ENCODE measurements at regions not wholly inside any gene's neighbourhood (a gene's known extent, or its start where the extent isn't known, plus 50 kb on each side); places are given as distances from the start of the nearest gene placed in this dataset.

GRCh38 chr1:245055752-245056151 lies 99.0 kb upstream of the KIF26B start:
- intact Hi-C loops (cut with DNase I; ENCODE audit: low total_unique reads): no loop called here
- no peak for TF ChIP-seq CTCF (IDR thresholded peaks at IDR 0.05)
- TF ChIP-seq POLR2A (IDR thresholded peaks at IDR 0.05): no peak
- no peak overlapping the region for H3K4me3 ChIP-seq (ENCODE audit: low read depth, poor library complexity, severe bottlenecking)
- DNase-seq (ENCODE audit: low spot score in 2 of 2): no peak
- 62 to 77% methylated on average over 4 of the region's 4 CpGs for WGBS, 2 donors

GRCh38 chr1:245054507-245055270 lies 100.1 kb upstream of the KIF26B start:
- no peak for DNase-seq (ENCODE audit: low spot score in 2 of 2)
- intact Hi-C loops (cut with DNase I; ENCODE audit: low total_unique reads): no loop called here
- H3K4me3 ChIP-seq (ENCODE audit: low read depth, poor library complexity, severe bottlenecking): no peak overlapping the region
- 86 to 90% methylated on average over 11 of the region's 11 CpGs for WGBS, 2 donors
- no peak for TF ChIP-seq CTCF (IDR thresholded peaks at IDR 0.05)
- no peak for TF ChIP-seq POLR2A (IDR thresholded peaks at IDR 0.05)

GRCh38 chr1:245054105-245054504 lies 100.7 kb upstream of the KIF26B start:
- TF ChIP-seq POLR2A (IDR thresholded peaks at IDR 0.05) (no peak), CTCF (IDR thresholded peaks at IDR 0.05) (no peak)
- no peak for DNase-seq (ENCODE audit: low spot score in 2 of 2)
- intact Hi-C loops (cut with DNase I; ENCODE audit: low total_unique reads): no loop called here
- H3K4me3 ChIP-seq (ENCODE audit: low read depth, poor library complexity, severe bottlenecking): no peak overlapping the region
- WGBS, 2 donors: 83 to 88% methylated on average over 7 of the region's 7 CpGs

- intact Hi-C loops (cut with DNase I; ENCODE audit: low total_unique reads): no loop called here
- H3K4me3 ChIP-seq (ENCODE audit: low read depth, poor library complexity, severe bottlenecking): no peak overlapping the region
- no peak for DNase-seq (ENCODE audit: low spot score in 2 of 2)
- 90% methylated on average over 10 of the region's 10 CpGs for WGBS, 2 donors
- TF ChIP-seq CTCF (IDR thresholded peaks at IDR 0.05) (no peak), POLR2A (IDR thresholded peaks at IDR 0.05) (no peak)
Measured at GRCh38 chr1:245052258-245052657, 102.5 kb upstream of the KIF26B start.

GRCh38 chr1:245051349-245052221 lies 103.2 kb upstream of the KIF26B start:
- H3K4me3 ChIP-seq (ENCODE audit: low read depth, poor library complexity, severe bottlenecking): no peak overlapping the region
- no peak for TF ChIP-seq CTCF (IDR thresholded peaks at IDR 0.05)
- no peak for TF ChIP-seq POLR2A (IDR thresholded peaks at IDR 0.05)
- intact Hi-C loops (cut with DNase I; ENCODE audit: low total_unique reads): no loop called here
- 71 to 75% methylated on average over 18 of the region's 18 CpGs for WGBS, 2 donors
- DNase-seq (ENCODE audit: low spot score in 2 of 2): no peak

Measured in lower leg skin (tissue), 4 donors.